ENCODE measurements at regions not wholly inside any gene's neighbourhood (a gene's known extent, or its start where the extent isn't known, plus 50 kb on each side); places are given as distances from the start of the nearest gene placed in this dataset.

- no peak overlapping the region for H3K27ac ChIP-seq (ENCODE audit: low read depth in 2 of 2, low read length in 2 of 2)
- no peak overlapping the region for H3K9ac ChIP-seq (ENCODE audit: low read depth in 1 of 2, low read length in 2 of 2)
- H3K4me1 ChIP-seq (ENCODE audit: control insufficient read depth in 2 of 2, insufficient read depth in 2 of 2, low read length in 2 of 2), result peaks cover 5% of the 10 kb centered on the region in 2 donors
- no peaks in the 10 kb centered on the region for H3K36me3 ChIP-seq (ENCODE audit: control insufficient read depth in 2 of 2, insufficient read depth in 2 of 2, low read length in 2 of 2)
- H3K9me3 ChIP-seq (ENCODE audit: control insufficient read depth in 2 of 2, low read length in 2 of 2), result no peaks in the 10 kb centered on the region
- H3K4me3 ChIP-seq (ENCODE audit: low read length in 2 of 2), result no peak overlapping the region
- H3K27me3 ChIP-seq (ENCODE audit: control insufficient read depth in 2 of 2, insufficient read depth in 2 of 2, low read length in 2 of 2), result no peaks in the 10 kb centered on the region
Observed at GRCh38 chr9:121550041-121550440, 50.4 kb upstream of the GGTA1 start.

- Histone ChIP-seq H3K9me3 (ENCODE audit: control insufficient read depth in 2 of 2, low read length in 2 of 2) (no peaks in the 10 kb centered on the region), H3K9ac (ENCODE audit: low read depth in 1 of 2, low read length in 2 of 2) (peak overlapping the region in 1 of 2 donors; percentile 13), H3K27me3 (ENCODE audit: control insufficient read depth in 2 of 2, insufficient read depth in 2 of 2, low read length in 2 of 2) (no peaks in the 10 kb centered on the region), H3K4me3 (ENCODE audit: low read length in 2 of 2) (peak overlapping the region in 1 of 2 donors; percentile 45), H3K4me1 (ENCODE audit: control insufficient read depth in 2 of 2, insufficient read depth in 2 of 2, low read length in 2 of 2) (peaks cover 5% of the 10 kb centered on the region in 2 donors), H3K36me3 (ENCODE audit: control insufficient read depth in 2 of 2, insufficient read depth in 2 of 2, low read length in 2 of 2) (no peaks in the 10 kb centered on the region), H3K27ac (ENCODE audit: low read depth in 2 of 2, low read length in 2 of 2) (no peak overlapping the region)
Observed at GRCh38 chr9:121550569-121551512, 51.2 kb upstream of the GGTA1 start.

- Histone ChIP-seq H3K27ac (ENCODE audit: low read depth in 2 of 2, low read length in 2 of 2) (no peak overlapping the region), H3K4me3 (ENCODE audit: low read length in 2 of 2) (no peak overlapping the region), H3K9ac (ENCODE audit: low read depth in 1 of 2, low read length in 2 of 2) (no peak overlapping the region), H3K4me1 (ENCODE audit: control insufficient read depth in 2 of 2, insufficient read depth in 2 of 2, low read length in 2 of 2) (peaks cover 3 to 5% of the 10 kb centered on the region in 2 donors), H3K9me3 (ENCODE audit: control insufficient read depth in 2 of 2, low read length in 2 of 2) (no peaks in the 10 kb centered on the region), H3K36me3 (ENCODE audit: control insufficient read depth in 2 of 2, insufficient read depth in 2 of 2, low read length in 2 of 2) (no peaks in the 10 kb centered on the region), H3K27me3 (ENCODE audit: control insufficient read depth in 2 of 2, insufficient read depth in 2 of 2, low read length in 2 of 2) (no peaks in the 10 kb centered on the region)
Observed at GRCh38 chr9:121551985-121552753, 52.5 kb upstream of the GGTA1 start.

GRCh38 chr9:121556082-121556481 is 56.4 kb upstream of the GGTA1 start:
- H3K27ac ChIP-seq (ENCODE audit: low read depth in 2 of 2, low read length in 2 of 2), result no peak overlapping the region
- H3K9ac ChIP-seq (ENCODE audit: low read depth in 1 of 2, low read length in 2 of 2), result no peak overlapping the region
- no peak overlapping the region for H3K4me3 ChIP-seq (ENCODE audit: low read length in 2 of 2)
- H3K36me3 ChIP-seq (ENCODE audit: control insufficient read depth in 2 of 2, insufficient read depth in 2 of 2, low read length in 2 of 2), result no peaks in the 10 kb centered on the region
- H3K4me1 ChIP-seq (ENCODE audit: control insufficient read depth in 2 of 2, insufficient read depth in 2 of 2, low read length in 2 of 2), result peaks cover 5 to 6% of the 10 kb centered on the region in 2 donors
- H3K27me3 ChIP-seq (ENCODE audit: control insufficient read depth in 2 of 2, insufficient read depth in 2 of 2, low read length in 2 of 2), result peaks cover 0 to 3% of the 10 kb centered on the region in 2 donors
- H3K9me3 ChIP-seq (ENCODE audit: control insufficient read depth in 2 of 2, low read length in 2 of 2), result no peaks in the 10 kb centered on the region

- Histone ChIP-seq H3K27ac (ENCODE audit: low read depth in 2 of 2, low read length in 2 of 2) (no peak overlapping the region), H3K4me3 (ENCODE audit: low read length in 2 of 2) (no peak overlapping the region), H3K9me3 (ENCODE audit: control insufficient read depth in 2 of 2, low read length in 2 of 2) (no peaks in the 10 kb centered on the region), H3K9ac (ENCODE audit: low read depth in 1 of 2, low read length in 2 of 2) (no peak overlapping the region), H3K4me1 (ENCODE audit: control insufficient read depth in 2 of 2, insufficient read depth in 2 of 2, low read length in 2 of 2) (peaks cover 5 to 6% of the 10 kb centered on the region in 2 donors), H3K36me3 (ENCODE audit: control insufficient read depth in 2 of 2, insufficient read depth in 2 of 2, low read length in 2 of 2) (no peaks in the 10 kb centered on the region), H3K27me3 (ENCODE audit: control insufficient read depth in 2 of 2, insufficient read depth in 2 of 2, low read length in 2 of 2) (peaks cover 0 to 3% of the 10 kb centered on the region in 2 donors)
Observed at GRCh38 chr9:121556580-121556979, 56.9 kb upstream of the GGTA1 start.

GRCh38 chr9:121557581-121558447 is 58.2 kb upstream of the GGTA1 start:
- H3K4me3 ChIP-seq (ENCODE audit: low read length in 2 of 2), result no peak overlapping the region
- H3K27me3 ChIP-seq (ENCODE audit: control insufficient read depth in 2 of 2, insufficient read depth in 2 of 2, low read length in 2 of 2), result peaks cover 0 to 3% of the 10 kb centered on the region in 2 donors
- H3K27ac ChIP-seq (ENCODE audit: low read depth in 2 of 2, low read length in 2 of 2), result peak overlapping the region; percentile 20 to 39
- H3K9ac ChIP-seq (ENCODE audit: low read depth in 1 of 2, low read length in 2 of 2), result peak overlapping the region in 1 of 2 donors; percentile 12
- H3K9me3 ChIP-seq (ENCODE audit: control insufficient read depth in 2 of 2, low read length in 2 of 2), result no peaks in the 10 kb centered on the region
- H3K36me3 ChIP-seq (ENCODE audit: control insufficient read depth in 2 of 2, insufficient read depth in 2 of 2, low read length in 2 of 2), result no peaks in the 10 kb centered on the region
- peaks cover 5 to 6% of the 10 kb centered on the region in 2 donors for H3K4me1 ChIP-seq (ENCODE audit: control insufficient read depth in 2 of 2, insufficient read depth in 2 of 2, low read length in 2 of 2)

- Histone ChIP-seq H3K4me3 (ENCODE audit: low read length in 2 of 2) (no peak overlapping the region), H3K27me3 (ENCODE audit: control insufficient read depth in 2 of 2, insufficient read depth in 2 of 2, low read length in 2 of 2) (peaks cover 0 to 3% of the 10 kb centered on the region in 2 donors), H3K9me3 (ENCODE audit: control insufficient read depth in 2 of 2, low read length in 2 of 2) (no peaks in the 10 kb centered on the region), H3K4me1 (ENCODE audit: control insufficient read depth in 2 of 2, insufficient read depth in 2 of 2, low read length in 2 of 2) (peaks cover 5 to 6% of the 10 kb centered on the region in 2 donors), H3K9ac (ENCODE audit: low read depth in 1 of 2, low read length in 2 of 2) (no peak overlapping the region), H3K27ac (ENCODE audit: low read depth in 2 of 2, low read length in 2 of 2) (peak overlapping the region in 1 of 2 donors; percentile 39), H3K36me3 (ENCODE audit: control insufficient read depth in 2 of 2, insufficient read depth in 2 of 2, low read length in 2 of 2) (no peaks in the 10 kb centered on the region)
Observed at GRCh38 chr9:121558473-121558872, 58.8 kb upstream of the GGTA1 start.

- peaks cover 5 to 6% of the 10 kb centered on the region in 2 donors for H3K4me1 ChIP-seq (ENCODE audit: control insufficient read depth in 2 of 2, insufficient read depth in 2 of 2, low read length in 2 of 2)
- H3K27ac ChIP-seq (ENCODE audit: low read depth in 2 of 2, low read length in 2 of 2), result no peak overlapping the region
- H3K9me3 ChIP-seq (ENCODE audit: control insufficient read depth in 2 of 2, low read length in 2 of 2), result no peaks in the 10 kb centered on the region
Observed at GRCh38 chr9:121559183-121559582, 59.5 kb upstream of the GGTA1 start.

GRCh38 chr9:121560921-121561320 is 61.3 kb upstream of the GGTA1 start:
- Histone ChIP-seq H3K36me3 (ENCODE audit: control insufficient read depth in 2 of 2, insufficient read depth in 2 of 2, low read length in 2 of 2) (no peaks in the 10 kb centered on the region), H3K9ac (ENCODE audit: low read depth in 1 of 2, low read length in 2 of 2) (no peak overlapping the region), H3K4me3 (ENCODE audit: low read length in 2 of 2) (no peak overlapping the region)

More at GRCh38 chr9:121559183-121559582, 59.5 kb upstream of the GGTA1 start:
- H3K9ac ChIP-seq (ENCODE audit: low read depth in 1 of 2, low read length in 2 of 2), result no peak overlapping the region
- no peak overlapping the region for H3K4me3 ChIP-seq (ENCODE audit: low read length in 2 of 2)
- peaks cover 0 to 3% of the 10 kb centered on the region in 2 donors for H3K27me3 ChIP-seq (ENCODE audit: control insufficient read depth in 2 of 2, insufficient read depth in 2 of 2, low read length in 2 of 2)
- no peaks in the 10 kb centered on the region for H3K36me3 ChIP-seq (ENCODE audit: control insufficient read depth in 2 of 2, insufficient read depth in 2 of 2, low read length in 2 of 2)

More at GRCh38 chr9:121560921-121561320, 61.3 kb upstream of the GGTA1 start:
- no peak overlapping the region for H3K27ac ChIP-seq (ENCODE audit: low read depth in 2 of 2, low read length in 2 of 2)
- H3K4me1 ChIP-seq (ENCODE audit: control insufficient read depth in 2 of 2, insufficient read depth in 2 of 2, low read length in 2 of 2), result peaks cover 5 to 6% of the 10 kb centered on the region in 2 donors
- H3K9me3 ChIP-seq (ENCODE audit: control insufficient read depth in 2 of 2, low read length in 2 of 2), result no peaks in the 10 kb centered on the region
- peaks cover 0 to 3% of the 10 kb centered on the region in 2 donors for H3K27me3 ChIP-seq (ENCODE audit: control insufficient read depth in 2 of 2, insufficient read depth in 2 of 2, low read length in 2 of 2)
